ENCODE measurements at regions not wholly inside any gene's neighbourhood (a gene's known extent, or its start where the extent isn't known, plus 50 kb on each side); places are given as distances from the start of the nearest gene placed in this dataset.

GRCh38 chr9:118162716-118163115, 458.5 kb downstream of the TLR4 start:
- no peak for DNase-seq (ENCODE audit: low read depth, low spot score)
- TF ChIP-seq E4F1 (IDR thresholded peaks at IDR 0.05; ENCODE audit: borderline replicate concordance, partially characterized antibody) (no peak), BMI1 (IDR thresholded peaks at IDR 0.05; ENCODE audit: borderline replicate concordance) (no peak), POLR2A (IDR thresholded peaks at IDR 0.05; ENCODE audit: low read depth, low read length) (no peak), ATF2 (IDR thresholded peaks at IDR 0.05; ENCODE audit: low read length) (no peak), NFIC (IDR thresholded peaks at IDR 0.05; ENCODE audit: low read depth, low read length) (no peak), CBFB (IDR thresholded peaks at IDR 0.05; ENCODE audit: low read depth) (no peak), ZBTB40 (IDR thresholded peaks at IDR 0.05; ENCODE audit: borderline replicate concordance) (no peak), TAF1 (IDR thresholded peaks at IDR 0.05; ENCODE audit: borderline replicate concordance, low read depth, low read length) (no peak), USF2 (IDR thresholded peaks at IDR 0.05; ENCODE audit: borderline replicate concordance, low read depth, low read length) (no peak), RCOR1 (conservative IDR thresholded peaks at IDR 0.05; ENCODE audit: low read depth, low read length) (no peak), MEF2A (IDR thresholded peaks at IDR 0.05; ENCODE audit: insufficient read depth, low read depth, low read length) (no peak), ELK1 (IDR thresholded peaks at IDR 0.05; ENCODE audit: low read depth, low read length) (no peak)

More at GRCh38 chr9:118162716-118163115, 458.5 kb downstream of the TLR4 start:
- H3K4me1 ChIP-seq (ENCODE audit: control insufficient read depth, insufficient read depth, low read length): no peaks in the 10 kb centered on the region
- in situ Hi-C loops (cut with MboI) (no loop called here), intact Hi-C loops (cut with micrococcal nuclease; ENCODE audit: unreplicated experiment) (no loop called here)
- SMC1A ChIA-PET (ENCODE audit: uncharacterized antibody, unreplicated experiment): interaction anchor here (0.7 kb wide), 1 partner anchor 14 kb away, joined by 3 read pairs; no protein-coding TSS in a partner anchor
- ATAC-seq (no peak), FAIRE-seq (no peak)
- no peak overlapping the region for H3K9ac ChIP-seq (ENCODE audit: control insufficient read depth, insufficient read depth, low read length)
- 30% methylated on average over 3 of the region's 3 CpGs for WGBS (ENCODE audit: insufficient coverage, insufficient replicate concordance, low lambda C conversion rate, missing lambda C conversion rate)
- H3K4me2 ChIP-seq (ENCODE audit: control insufficient read depth, insufficient read depth): no peak overlapping the region
- POLR2A ChIA-PET: no interaction called here
- no peaks in the 10 kb centered on the region for H3K27me3 ChIP-seq (replicated peaks in 1 of 2; ENCODE audit: control insufficient read depth in 2 of 2, insufficient read depth in 2 of 2, low read length in 1 of 2)
- CTCF ChIA-PET: no interaction called here
- H2AFZ ChIP-seq (ENCODE audit: control insufficient read depth, low read depth, low read length): no peak overlapping the region
- H3K79me2 ChIP-seq (ENCODE audit: control insufficient read depth, insufficient read depth, low read length): no peaks in the 10 kb centered on the region
- no peaks in the 10 kb centered on the region for H3K36me3 ChIP-seq (ENCODE audit: control insufficient read depth in 2 of 2, insufficient read depth in 2 of 2, low read length in 1 of 2)
- RAD21 ChIA-PET (ENCODE audit: unreplicated experiment): no interaction called here
- BruUV-seq (replicated peaks): no TSS peak
- no peaks in the 10 kb centered on the region for H4K20me1 ChIP-seq (ENCODE audit: control insufficient read depth, insufficient read depth)
- H3K9me3 ChIP-seq (replicated peaks; ENCODE audit: control insufficient read depth, insufficient read depth, low read length): no peaks in the 10 kb centered on the region
- H3K4me3 ChIP-seq: no peak overlapping the region
- H3K27ac ChIP-seq (ENCODE audit: control insufficient read depth, insufficient read depth): no peak overlapping the region

All from GM12878 (cell line).